Daoy (cell line): ENCODE measurements at regions not wholly inside any gene's neighbourhood (a gene's known extent, or its start where the extent isn't known, plus 50 kb on each side); places are given as distances from the start of the nearest gene placed in this dataset.
A peak's percentile ranks its signal among the peaks of the same experiment; 100 is the strongest.

Experiments used
- DNase-seq: peaks from one replicate; pipeline ENCODE4 v3.0.0-alpha.2; 2015; ENCODE audit warnings: low read depth

- peak; percentile 94 for DNase-seq
These were observed 534.1 kb upstream of the JAG1 start for GRCh38 chr20:11207749-11208502.

- DNase-seq, result no peak
These were observed 536.8 kb upstream of the JAG1 start for GRCh38 chr20:11210611-11211010.

- DNase-seq, result no peak
These were observed 538.5 kb upstream of the JAG1 start for GRCh38 chr20:11212272-11212671.

GRCh38 chr20:11212902-11213301 is 539.1 kb upstream of the JAG1 start:
- DNase-seq, result no peak

- DNase-seq, result no peak
These were observed 540.5 kb upstream of the JAG1 start for GRCh38 chr20:11214256-11214840.

GRCh38 chr20:11216451-11217314 is 542.9 kb upstream of the JAG1 start:
- peak; percentile 53 for DNase-seq

- DNase-seq, result no peak
These were observed 543.8 kb upstream of the JAG1 start for GRCh38 chr20:11217326-11218172.

GRCh38 chr20:11218173-11218680 is 544.4 kb upstream of the JAG1 start:
- DNase-seq, result no peak

- no peak for DNase-seq
These were observed 545.4 kb upstream of the JAG1 start for GRCh38 chr20:11219192-11219591.

- DNase-seq, result no peak
These were observed 547.2 kb upstream of the JAG1 start for GRCh38 chr20:11221046-11221445.

GRCh38 chr20:11222243-11222642 is 548.4 kb upstream of the JAG1 start:
- DNase-seq, result no peak

- DNase-seq, result no peak
These were observed 553.8 kb upstream of the JAG1 start for GRCh38 chr20:11227602-11228001.

- DNase-seq, result peak; percentile 94
These were observed 556.0 kb upstream of the JAG1 start for GRCh38 chr20:11229772-11230171.

GRCh38 chr20:11230999-11231398 is 557.2 kb upstream of the JAG1 start:
- peak; percentile 46 for DNase-seq

GRCh38 chr20:11231742-11232648 is 558.2 kb upstream of the JAG1 start:
- DNase-seq, result peak; percentile 26

GRCh38 chr20:11232896-11233295 is 559.1 kb upstream of the JAG1 start:
- no peak for DNase-seq

GRCh38 chr20:11234181-11234580 is 560.4 kb upstream of the JAG1 start:
- peak; percentile 20 for DNase-seq

GRCh38 chr20:11234608-11235007 is 560.8 kb upstream of the JAG1 start:
- DNase-seq, result peak; percentile 18

- peak; percentile 95 for DNase-seq
These were observed 561.3 kb upstream of the JAG1 start for GRCh38 chr20:11235058-11235457.

GRCh38 chr20:11242320-11242719 is 568.5 kb upstream of the JAG1 start:
- no peak for DNase-seq
